Stomach (tissue), 4 donors: ENCODE measurements at regions not wholly inside any gene's neighbourhood (a gene's known extent, or its start where the extent isn't known, plus 50 kb on each side); places are given as distances from the start of the nearest gene placed in this dataset.

Source experiments
- EP300 ChIP-seq: sonication (generic); formaldehyde crosslinking; IDR thresholded peaks from one replicate; pipeline ENCODE4 v1.6.1; 2017; ENCODE audit warnings: antibody characterized with exemption
- POLR2A ChIP-seq, 4 donors: fragments of 450-650 bp; IDR thresholded peaks; one replicate each; pipeline ENCODE4 v1.6.1; 2016; ENCODE audit warnings: antibody characterized with exemption in 4 of 4, control low read depth in 2 of 4, mild to moderate bottlenecking in 1 of 4, moderate library complexity in 1 of 4
- POLR2AphosphoS5 ChIP-seq, 3 donors: sonication (generic); formaldehyde crosslinking; IDR thresholded peaks; one replicate each; pipeline ENCODE4 v1.6.1; 2016; ENCODE audit warnings: antibody characterized with exemption in 3 of 3
- TF ChIP-seq, protein P1 (sequence below), 7 experiments: fragments of 450-650 bp in 4 of 7; fragments of 200-600 bp in 3 of 7; sonication (generic) in 3 of 7; IDR thresholded peaks; one replicate each; pipeline ENCODE4 v1.5.1; 2016 to 2019; ENCODE audit warnings: antibody characterized with exemption in 7 of 7, control low read depth in 2 of 7, mild to moderate bottlenecking in 1 of 7

- TF ChIP-seq, protein P1, sequence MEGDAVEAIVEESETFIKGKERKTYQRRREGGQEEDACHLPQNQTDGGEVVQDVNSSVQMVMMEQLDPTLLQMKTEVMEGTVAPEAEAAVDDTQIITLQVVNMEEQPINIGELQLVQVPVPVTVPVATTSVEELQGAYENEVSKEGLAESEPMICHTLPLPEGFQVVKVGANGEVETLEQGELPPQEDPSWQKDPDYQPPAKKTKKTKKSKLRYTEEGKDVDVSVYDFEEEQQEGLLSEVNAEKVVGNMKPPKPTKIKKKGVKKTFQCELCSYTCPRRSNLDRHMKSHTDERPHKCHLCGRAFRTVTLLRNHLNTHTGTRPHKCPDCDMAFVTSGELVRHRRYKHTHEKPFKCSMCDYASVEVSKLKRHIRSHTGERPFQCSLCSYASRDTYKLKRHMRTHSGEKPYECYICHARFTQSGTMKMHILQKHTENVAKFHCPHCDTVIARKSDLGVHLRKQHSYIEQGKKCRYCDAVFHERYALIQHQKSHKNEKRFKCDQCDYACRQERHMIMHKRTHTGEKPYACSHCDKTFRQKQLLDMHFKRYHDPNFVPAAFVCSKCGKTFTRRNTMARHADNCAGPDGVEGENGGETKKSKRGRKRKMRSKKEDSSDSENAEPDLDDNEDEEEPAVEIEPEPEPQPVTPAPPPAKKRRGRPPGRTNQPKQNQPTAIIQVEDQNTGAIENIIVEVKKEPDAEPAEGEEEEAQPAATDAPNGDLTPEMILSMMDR (IDR thresholded peaks at IDR 0.05) = no peak
- TF ChIP-seq POLR2A (IDR thresholded peaks at IDR 0.05) = no peak
- no peak for TF ChIP-seq POLR2AphosphoS5 (IDR thresholded peaks at IDR 0.05)
- TF ChIP-seq EP300 = no peak
Measured at GRCh38 chr12:19718401-19718800, 279.1 kb downstream of the AEBP2 start.
